H1 (cell line): ENCODE measurements at regions not wholly inside any gene's neighbourhood (a gene's known extent, or its start where the extent isn't known, plus 50 kb on each side); places are given as distances from the start of the nearest gene placed in this dataset.

Experiments used
- CTCF ChIA-PET: fragments of 300-600 bp; sonication (Branson Sonifier 250); formaldehyde crosslinking; loops from one replicate; lab custom pipeline; 2021; ENCODE audit not compliant: partially characterized antibody; lab: Charles Lee
- POLR2A ChIA-PET: fragments of 300-600 bp; sonication (Branson Sonifier 250); formaldehyde crosslinking; loops from one replicate; lab custom pipeline; 2021; ENCODE audit warnings: inconsistent platforms; ENCODE audit not compliant: partially characterized antibody; lab: Charles Lee
- DNase-seq, 2 experiments: peaks; one replicate each; pipeline versions ENCODE4 v3.0.0 to v3.0.0-alpha.2; 2010 to 2022; ENCODE audit warnings: low spot score in 2 of 2, low read depth in 1 of 2, mixed read lengths in 1 of 2
- FAIRE-seq: peaks from 2 replicates; lab custom pipeline; 2011; peaks lifted over from hg19 to GRCh38; lab: Jason Lieb, UNC
- H2AFZ ChIP-seq: 2 replicates; pipeline ENCODE4 v1.8.1; 2012; ENCODE audit warnings: low read length, inconsistent platforms
- H2AK5ac ChIP-seq: 2 replicates; pipeline ENCODE4 v1.6.1; 2013; ENCODE audit warnings: low read depth, low read length
- H2BK120ac ChIP-seq: replicated peaks from 2 replicates; pipeline ENCODE3; 2013; ENCODE audit warnings: low read depth, low read length, inconsistent platforms
- H2BK12ac ChIP-seq: 2 replicates; pipeline ENCODE4 v1.6.1; 2013; ENCODE audit warnings: low read depth, low read length
- H2BK15ac ChIP-seq: 2 replicates; pipeline ENCODE4 v1.6.1; 2013; ENCODE audit warnings: low read length
- H2BK20ac ChIP-seq: 2 replicates; pipeline ENCODE4 v1.6.1; 2013; ENCODE audit warnings: low read length
- H2BK5ac ChIP-seq: 2 replicates; pipeline ENCODE4 v1.6.1; 2013; ENCODE audit warnings: low read depth, low read length
- H3K14ac ChIP-seq: 2 replicates; pipeline ENCODE4 v1.6.1; 2013; ENCODE audit warnings: inconsistent platforms; ENCODE audit not compliant: insufficient read length
- H3K18ac ChIP-seq: 2 replicates; pipeline ENCODE4 v1.6.1; 2013; ENCODE audit warnings: low read length; ENCODE audit errors: extremely low read depth
- H3K23ac ChIP-seq: 2 replicates; pipeline ENCODE4 v1.6.1; 2013; ENCODE audit warnings: inconsistent platforms; ENCODE audit not compliant: insufficient read length
- H3K23me2 ChIP-seq: 2 replicates; pipeline ENCODE4 v1.6.1; 2013; ENCODE audit warnings: low read depth, low read length
- H3K27ac ChIP-seq: 2 replicates; pipeline ENCODE4 v1.6.1; 2011; ENCODE audit warnings: low read depth, low read length, inconsistent platforms
- H3K27me3 ChIP-seq, 4 experiments: replicated peaks in 1 of 4; 1 replicate in 1 of 4; 2 replicates in 3 of 4; pipeline versions ENCODE4 v1.6.1 to v1.8.1; 2011 to 2013; ENCODE audit warnings: low read length in 3 of 4, mild to moderate bottlenecking in 3 of 4, inconsistent platforms in 2 of 4, mixed read lengths in 2 of 4, moderate library complexity in 1 of 4; ENCODE audit not compliant: control insufficient read depth in 3 of 4, insufficient read depth in 3 of 4; ENCODE audit errors: extremely low read depth in 1 of 4
- H3K36me3 ChIP-seq, 4 experiments: 2 replicates each; pipeline versions ENCODE4 v1.6.1 to v1.8.1; 2011 to 2013; ENCODE audit warnings: mild to moderate bottlenecking in 4 of 4, low read length in 3 of 4, moderate library complexity in 2 of 4, control low read depth in 1 of 4, inconsistent platforms in 1 of 4; ENCODE audit not compliant: insufficient read depth in 4 of 4, control insufficient read depth in 2 of 4
- H3K4ac ChIP-seq: replicated peaks from 2 replicates; pipeline ENCODE3; 2013; ENCODE audit warnings: low read length, low read depth, mixed read lengths, inconsistent platforms; ENCODE audit not compliant: insufficient read length
- H3K4me1 ChIP-seq, 4 experiments: replicated peaks in 1 of 4; 1 replicate in 1 of 4; 2 replicates in 3 of 4; pipeline versions ENCODE4 v1.6.1 to v1.8.1; 2011 to 2013; ENCODE audit warnings: low read length in 3 of 4, inconsistent platforms in 2 of 4, mixed read lengths in 1 of 4; ENCODE audit not compliant: insufficient read depth in 4 of 4, control insufficient read depth in 3 of 4
- H3K4me2 ChIP-seq, 2 experiments: 2 replicates each; pipeline versions ENCODE4 v1.6.1 to v1.8.1; 2011 to 2013; ENCODE audit warnings: low read depth in 2 of 2, low read length in 2 of 2, control low read depth in 1 of 2, inconsistent platforms in 1 of 2, mild to moderate bottlenecking in 1 of 2; ENCODE audit not compliant: insufficient read depth in 1 of 2
- H3K4me3 ChIP-seq, 4 experiments: fragments of 200-600, 300-600 bp in 1 of 4; sonication (generic), shearing (Covaris generic), sonication (Bioruptor Twin) in 1 of 4; 2 replicates each; pipeline versions ENCODE4 v1.5.1 to v1.8.1; 2011 to 2016; ENCODE audit warnings: low read length in 4 of 4, low read depth in 3 of 4, control low read depth in 2 of 4, inconsistent platforms in 2 of 4, mild to moderate bottlenecking in 2 of 4, mixed read lengths in 1 of 4, moderate library complexity in 1 of 4; ENCODE audit not compliant: insufficient read depth in 2 of 4; ENCODE audit errors: extremely low read depth in 1 of 4
- H3K56ac ChIP-seq: replicated peaks from 2 replicates; pipeline ENCODE3; 2013; ENCODE audit warnings: low read depth, mild to moderate bottlenecking, mixed read lengths, low read length, inconsistent platforms; ENCODE audit not compliant: insufficient read length
- H3K79me1 ChIP-seq: 2 replicates; pipeline ENCODE4 v1.6.1; 2013; ENCODE audit warnings: low read depth, low read length, control low read depth
- H3K79me2 ChIP-seq, 2 experiments: 2 replicates each; pipeline versions ENCODE4 v1.6.1 to v1.8.1; 2012 to 2013; ENCODE audit warnings: low read length in 2 of 2, mild to moderate bottlenecking in 2 of 2, inconsistent platforms in 1 of 2; ENCODE audit not compliant: insufficient read depth in 2 of 2, control insufficient read depth in 1 of 2
- H3K9ac ChIP-seq, 4 experiments: replicated peaks in 1 of 4; 1 replicate in 1 of 4; 2 replicates in 3 of 4; pipeline versions ENCODE4 v1.6.1 to v1.8.1; 2011 to 2013; ENCODE audit warnings: low read depth in 3 of 4, low read length in 3 of 4, control low read depth in 2 of 4, mild to moderate bottlenecking in 2 of 4, moderate library complexity in 2 of 4, inconsistent platforms in 1 of 4; ENCODE audit errors: extremely low read depth in 1 of 4
- H3K9me3 ChIP-seq, 2 experiments: 2 replicates each; pipeline versions ENCODE4 v1.6.1 to v1.8.1; 2012 to 2013; ENCODE audit warnings: mild to moderate bottlenecking in 2 of 2, moderate library complexity in 2 of 2, control low read depth in 1 of 2, inconsistent platforms in 1 of 2, low read depth in 1 of 2, low read length in 1 of 2, mixed read lengths in 1 of 2; ENCODE audit not compliant: insufficient read depth in 2 of 2
- H4K20me1 ChIP-seq, 2 experiments: replicated peaks in 1 of 2; 2 replicates each; pipeline versions ENCODE3 to v1.8.1; 2011 to 2013; ENCODE audit warnings: inconsistent platforms in 2 of 2, low read length in 2 of 2, mild to moderate bottlenecking in 1 of 2; ENCODE audit not compliant: insufficient read depth in 2 of 2, control insufficient read depth in 1 of 2
- H4K5ac ChIP-seq: 2 replicates; pipeline ENCODE4 v1.6.1; 2013; ENCODE audit warnings: low read length, low read depth, mixed read lengths, inconsistent platforms; ENCODE audit not compliant: insufficient read length
- H4K8ac ChIP-seq: 2 replicates; pipeline ENCODE4 v1.8.0; 2013; ENCODE audit warnings: mild to moderate bottlenecking, moderate library complexity, low read length, inconsistent platforms; ENCODE audit not compliant: insufficient read depth; ENCODE audit errors: extremely low read depth
- H4K91ac ChIP-seq: replicated peaks from 2 replicates; pipeline ENCODE3; 2013; ENCODE audit warnings: low read length, mixed read lengths, inconsistent platforms; ENCODE audit not compliant: insufficient read length
- ASH2L ChIP-seq: fragments of 200-600, 300-600 bp; sonication (generic); IDR thresholded peaks from one replicate; pipeline ENCODE4 v1.7.1; 2017; ENCODE audit warnings: low read length
- FOSL1 ChIP-seq: IDR thresholded peaks from 2 replicates; pipeline ENCODE4 v1.6.1; 2011; ENCODE audit warnings: mild to moderate bottlenecking, low read depth, low read length, moderate library complexity; ENCODE audit not compliant: insufficient read depth
- KDM4A ChIP-seq: IDR thresholded peaks from one replicate; pipeline ENCODE4 v1.7.1; 2012; ENCODE audit warnings: low read depth, mild to moderate bottlenecking, moderate library complexity, low read length, inconsistent platforms; ENCODE audit not compliant: severe bottlenecking
- SIN3A ChIP-seq, 2 experiments: IDR thresholded peaks in 1 of 2; conservative IDR thresholded peaks in 1 of 2; 2 replicates each; pipeline ENCODE4 v1.6.1; 2011 to 2012; ENCODE audit warnings: low read length in 2 of 2, improper control_type of control experiment in 1 of 2, low read depth in 1 of 2, mild to moderate bottlenecking in 1 of 2
- WGBS, 2 experiments: shearing (Covaris generic) in 1 of 2; methylation state at CpG; one replicate each; pipeline versions ENCODE4 v1.1.6 to v1.1.7; 2013 to 2015; ENCODE audit warnings: low lambda C conversion rate in 2 of 2, mixed read lengths in 2 of 2, inconsistent platforms in 1 of 2, low coverage in 1 of 2, missing lambda C conversion rate in 1 of 2; ENCODE audit not compliant: insufficient replicate concordance in 2 of 2, insufficient coverage in 1 of 2, insufficient read length in 1 of 2; ENCODE audit errors: extremely low coverage in 1 of 2, missing lambda C conversion rate in 1 of 2; 5-methylcytosine and 5-hydroxymethylcytosine counted together

- H4K20me1 ChIP-seq = no peaks in the 10 kb centered on the region
- H3K56ac ChIP-seq = no peak overlapping the region
- H3K27ac ChIP-seq = no peak overlapping the region
- H3K4me2 ChIP-seq = peak overlapping the region in 1 of 2 experiments; percentile 21; a peak in 1 of 4 replicates
- H2BK15ac ChIP-seq = no peak overlapping the region
- peaks cover 0 to 10% (median 3%) of the 10 kb centered on the region in 4 experiments; a peak in 4 of 7 replicates for H3K27me3 ChIP-seq
- no peaks in the 10 kb centered on the region for H3K79me1 ChIP-seq
- H2AK5ac ChIP-seq = no peak overlapping the region
- FAIRE-seq (no peak), DNase-seq (no peak)
- ChIA-PET CTCF (interaction anchor here (0.6 to 2.2 kb wide), 9 partner anchors 9 to 235 kb away, joined by 3 to 10 read pairs (median 3); no protein-coding TSS in a partner anchor), POLR2A (no interaction called here)
- no peaks in the 10 kb centered on the region for H3K36me3 ChIP-seq
- no peak overlapping the region for H4K5ac ChIP-seq
- no peak overlapping the region for H2BK120ac ChIP-seq
- no peak for TF ChIP-seq SIN3A (conservative IDR thresholded peaks at IDR 0.05 in 1 of 2, IDR thresholded peaks at IDR 0.05 in 1 of 2; ENCODE audit: low read depth in 1 of 2, low read length in 2 of 2)
- TF ChIP-seq FOSL1 = no peak
- TF ChIP-seq ASH2L = no peak
- no peak for TF ChIP-seq KDM4A
- H4K8ac ChIP-seq = no peak overlapping the region
- 40% methylated on average over 2 of the region's 2 CpGs; no CpG with 5 or more reads in 1 of the 2 experiments for WGBS, 2 experiments
- H3K14ac ChIP-seq = no peak overlapping the region
- no peak overlapping the region for H4K91ac ChIP-seq
- H3K9ac ChIP-seq = no peak overlapping the region
- no peak overlapping the region for H3K23ac ChIP-seq
- no peaks in the 10 kb centered on the region for H3K79me2 ChIP-seq
- H2BK12ac ChIP-seq = no peak overlapping the region
- no peaks in the 10 kb centered on the region for H3K9me3 ChIP-seq
- H3K23me2 ChIP-seq = no peaks in the 10 kb centered on the region
- H2AFZ ChIP-seq = no peak overlapping the region
- H2BK20ac ChIP-seq = no peak overlapping the region
- H3K4ac ChIP-seq = no peak overlapping the region
- no peak overlapping the region for H2BK5ac ChIP-seq
- no peak overlapping the region for H3K4me3 ChIP-seq
- H3K18ac ChIP-seq = no peak overlapping the region
- peaks cover 0 to 11% (median 5%) of the 10 kb centered on the region in 4 experiments; a peak in 4 of 7 replicates for H3K4me1 ChIP-seq
These were observed 555.7 kb upstream of the CADM1 start for GRCh38 chr11:116059919-116060318.
